ENCODE measurements at regions not wholly inside any gene's neighbourhood (a gene's known extent, or its start where the extent isn't known, plus 50 kb on each side); places are given as distances from the start of the nearest gene placed in this dataset.

DNA sequence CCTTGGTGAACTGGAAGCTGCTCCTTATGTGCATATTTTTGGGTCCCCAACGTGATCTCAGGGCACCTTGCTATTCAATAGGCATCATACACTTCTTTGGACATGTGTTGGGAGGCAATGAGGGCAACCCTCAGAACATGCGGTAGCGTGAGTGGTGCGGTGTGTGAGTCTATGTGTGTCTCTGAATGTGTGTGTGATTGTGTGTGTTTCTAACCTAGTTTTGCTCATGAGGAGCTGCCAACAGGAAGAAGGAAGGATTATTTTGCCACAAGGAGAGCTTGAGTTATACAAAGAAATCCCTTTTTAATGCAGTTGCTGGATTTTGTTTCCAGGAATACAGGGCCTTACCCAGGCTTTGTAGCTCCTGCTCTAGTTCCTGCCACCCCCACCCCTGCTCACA lies 75.8 kb upstream of the ITGA6 start:
- TF ChIP-seq TCF7L2 (IDR thresholded peaks at IDR 0.05; ENCODE audit: low read depth, low read length): no peak
- TF ChIP-seq REST (IDR thresholded peaks at IDR 0.05; ENCODE audit: insufficient read depth in 1 of 2, low read depth in 2 of 2, low read length in 1 of 2): no peak
- no peak for TF ChIP-seq SIN3A (IDR thresholded peaks at IDR 0.05; ENCODE audit: borderline replicate concordance, insufficient read depth, low read depth, low read length)
- no peak for TF ChIP-seq POLR2AphosphoS5 (IDR thresholded peaks at IDR 0.05; ENCODE audit: low read depth, low read length)
- TF ChIP-seq CTCF (IDR thresholded peaks at IDR 0.05): no peak
- Histone ChIP-seq H3K27me3 (ENCODE audit: control insufficient read depth, insufficient read depth, low read length) (no peaks in the 10 kb centered on the region), H3K4me1 (ENCODE audit: control insufficient read depth, insufficient read depth, low read length) (no peaks in the 10 kb centered on the region), H3K27ac (ENCODE audit: low read length) (no peak overlapping the region), H3K4me3 (ENCODE audit: low read depth in 2 of 2, low read length in 2 of 2) (no peak overlapping the region), H3K9me3 (ENCODE audit: control insufficient read depth, insufficient read depth, low read depth, low read length) (no peaks in the 10 kb centered on the region), H3K36me3 (ENCODE audit: control insufficient read depth, insufficient read depth, low read length) (no peaks in the 10 kb centered on the region; the same call in 1 of the 2 replicates)
- BruUV-seq (replicated peaks): no TSS peak
- CTCF ChIA-PET: no interaction called here
- POLR2A ChIA-PET: no interaction called here
- DNase-seq (ENCODE audit: low read depth, low spot score): no peak
- intact Hi-C loops (cut with micrococcal nuclease; ENCODE audit: unreplicated experiment) (no loop called here), in situ Hi-C loops (cut with HindIII; ENCODE audit: low pct_unique_long_range_greater_than_20kb, low sequenced_read_pairs) (no loop called here)
- ATAC-seq: no peak

DNA sequence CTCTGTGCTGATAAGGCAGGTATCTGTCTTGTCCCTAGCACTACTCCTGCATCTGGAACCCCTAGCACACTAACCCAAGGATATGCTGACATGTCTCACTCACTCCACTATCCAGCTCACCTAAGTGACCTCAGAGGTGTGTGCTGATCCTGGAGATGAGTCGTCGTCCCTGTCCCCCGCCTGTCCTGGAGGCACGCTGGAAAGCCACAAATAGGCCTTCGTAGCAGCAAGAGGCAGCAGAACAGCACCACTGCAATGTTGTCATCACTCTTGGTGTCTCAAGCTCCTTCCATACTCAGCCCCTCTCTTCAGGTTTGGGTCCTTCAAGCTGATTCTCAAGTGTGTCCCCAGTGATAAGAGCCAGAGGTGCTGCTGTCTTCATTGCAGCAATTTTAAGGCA lies 73.0 kb upstream of the ITGA6 start:
- no TSS peak for BruUV-seq (replicated peaks)
- DNase-seq (ENCODE audit: low read depth, low spot score): no peak
- no peak overlapping the region for H3K27ac ChIP-seq (ENCODE audit: low read length)
- no peaks in the 10 kb centered on the region for H3K36me3 ChIP-seq (ENCODE audit: control insufficient read depth, insufficient read depth, low read length)
- in situ Hi-C loops (cut with HindIII; ENCODE audit: low pct_unique_long_range_greater_than_20kb, low sequenced_read_pairs): no loop called here
- intact Hi-C loops (cut with micrococcal nuclease; ENCODE audit: unreplicated experiment): no loop called here
- ChIA-PET CTCF (no interaction called here), POLR2A (no interaction called here)
- no peaks in the 10 kb centered on the region for H3K27me3 ChIP-seq (ENCODE audit: control insufficient read depth, insufficient read depth, low read length)
- no peak overlapping the region for H3K4me3 ChIP-seq (ENCODE audit: low read depth in 2 of 2, low read length in 2 of 2)
- no peaks in the 10 kb centered on the region for H3K4me1 ChIP-seq (ENCODE audit: control insufficient read depth, insufficient read depth, low read length)
- ATAC-seq: no peak
- TF ChIP-seq CTCF (IDR thresholded peaks at IDR 0.05): no peak
- no peak for TF ChIP-seq REST (IDR thresholded peaks at IDR 0.05; ENCODE audit: insufficient read depth in 1 of 2, low read depth in 2 of 2, low read length in 1 of 2)
- no peak for TF ChIP-seq POLR2AphosphoS5 (IDR thresholded peaks at IDR 0.05; ENCODE audit: low read depth, low read length)
- no peak for TF ChIP-seq TCF7L2 (IDR thresholded peaks at IDR 0.05; ENCODE audit: low read depth, low read length)
- TF ChIP-seq SIN3A (IDR thresholded peaks at IDR 0.05; ENCODE audit: borderline replicate concordance, insufficient read depth, low read depth, low read length): no peak
- H3K9me3 ChIP-seq (ENCODE audit: control insufficient read depth, insufficient read depth, low read depth, low read length): no peaks in the 10 kb centered on the region

Measured in Panc1 (cell line).